WTC11 (cell line): ENCODE measurements at regions not wholly inside any gene's neighbourhood (a gene's known extent, or its start where the extent isn't known, plus 50 kb on each side); places are given as distances from the start of the nearest gene placed in this dataset.

ENCODE experiments used
- ATF1 ChIP-seq: sonication (generic); formaldehyde crosslinking; IDR thresholded peaks from 2 replicates; pipeline ENCODE4 v1.8.1; 2023; ENCODE audit warnings: mild to moderate bottlenecking, moderate library complexity, missing genetic modification reagents
- CBFB ChIP-seq: sonication (generic); formaldehyde crosslinking; IDR thresholded peaks from 2 replicates; pipeline ENCODE4 v1.8.1; 2022; ENCODE audit warnings: mild to moderate bottlenecking, low read depth, missing genetic modification reagents
- CREB1 ChIP-seq: sonication (generic); formaldehyde crosslinking; IDR thresholded peaks from 2 replicates; pipeline ENCODE4 v1.8.0; 2023; ENCODE audit warnings: mild to moderate bottlenecking, missing genetic modification reagents
- FOXP1 ChIP-seq: sonication (generic); formaldehyde crosslinking; IDR thresholded peaks from 2 replicates; pipeline ENCODE4 v1.8.0; 2022; ENCODE audit warnings: missing genetic modification reagents, mild to moderate bottlenecking, moderate library complexity, borderline replicate concordance
- JUN ChIP-seq: sonication (generic); formaldehyde crosslinking; IDR thresholded peaks from 2 replicates; pipeline ENCODE4 v1.8.0; 2023; ENCODE audit warnings: mild to moderate bottlenecking, missing genetic modification reagents
- SMAD3 ChIP-seq: sonication (generic); formaldehyde crosslinking; IDR thresholded peaks from 2 replicates; pipeline ENCODE4 v1.8.0; 2022; ENCODE audit warnings: missing genetic modification reagents, mild to moderate bottlenecking, borderline replicate concordance
- TEAD1 ChIP-seq: sonication (generic); formaldehyde crosslinking; IDR thresholded peaks from 2 replicates; pipeline ENCODE4 v1.8.0; 2022; ENCODE audit warnings: mild to moderate bottlenecking, missing genetic modification reagents
- ZNF232 ChIP-seq: sonication (generic); formaldehyde crosslinking; IDR thresholded peaks from 2 replicates; pipeline ENCODE4 v1.8.0; 2022; ENCODE audit warnings: mild to moderate bottlenecking, missing genetic modification reagents
- TF ChIP-seq, protein P1 (sequence below): fragments of 200-600 bp; IDR thresholded peaks from 2 replicates; pipeline ENCODE4 v1.8.0; 2022; ENCODE audit warnings: antibody characterized with exemption

DNA sequence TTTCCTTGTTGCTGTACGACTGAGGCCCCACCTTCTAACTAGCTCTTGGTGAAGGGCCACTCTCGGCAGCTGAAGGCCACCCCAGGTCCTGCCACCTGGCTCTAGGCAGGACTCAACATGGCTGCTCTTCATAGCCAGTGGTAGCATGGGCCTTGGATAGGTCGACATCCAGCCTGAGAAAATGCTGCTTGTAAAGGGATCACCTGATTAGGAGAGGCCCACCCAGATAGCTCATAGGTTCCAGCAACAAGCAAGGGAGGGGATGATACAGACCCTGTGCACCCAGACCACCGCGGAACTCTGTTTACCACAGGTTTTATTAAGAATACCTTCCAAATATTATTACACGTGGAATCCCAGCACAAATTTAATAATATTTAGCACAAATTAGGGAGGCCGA lies 341.4 kb downstream of the BRD1 start:
- TF ChIP-seq, protein P1, sequence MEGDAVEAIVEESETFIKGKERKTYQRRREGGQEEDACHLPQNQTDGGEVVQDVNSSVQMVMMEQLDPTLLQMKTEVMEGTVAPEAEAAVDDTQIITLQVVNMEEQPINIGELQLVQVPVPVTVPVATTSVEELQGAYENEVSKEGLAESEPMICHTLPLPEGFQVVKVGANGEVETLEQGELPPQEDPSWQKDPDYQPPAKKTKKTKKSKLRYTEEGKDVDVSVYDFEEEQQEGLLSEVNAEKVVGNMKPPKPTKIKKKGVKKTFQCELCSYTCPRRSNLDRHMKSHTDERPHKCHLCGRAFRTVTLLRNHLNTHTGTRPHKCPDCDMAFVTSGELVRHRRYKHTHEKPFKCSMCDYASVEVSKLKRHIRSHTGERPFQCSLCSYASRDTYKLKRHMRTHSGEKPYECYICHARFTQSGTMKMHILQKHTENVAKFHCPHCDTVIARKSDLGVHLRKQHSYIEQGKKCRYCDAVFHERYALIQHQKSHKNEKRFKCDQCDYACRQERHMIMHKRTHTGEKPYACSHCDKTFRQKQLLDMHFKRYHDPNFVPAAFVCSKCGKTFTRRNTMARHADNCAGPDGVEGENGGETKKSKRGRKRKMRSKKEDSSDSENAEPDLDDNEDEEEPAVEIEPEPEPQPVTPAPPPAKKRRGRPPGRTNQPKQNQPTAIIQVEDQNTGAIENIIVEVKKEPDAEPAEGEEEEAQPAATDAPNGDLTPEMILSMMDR = no peak
- TF ChIP-seq CBFB (CRISPR knock-in tag) = no peak
- TF ChIP-seq ZNF232 (CRISPR knock-in tag) = no peak
- TF ChIP-seq CREB1 = no peak
- TF ChIP-seq JUN (CRISPR knock-in tag) = no peak
- no peak for TF ChIP-seq SMAD3 (CRISPR knock-in tag)
- TF ChIP-seq ATF1 = no peak
- no peak for TF ChIP-seq TEAD1 (CRISPR knock-in tag)
- TF ChIP-seq FOXP1 (CRISPR knock-in tag) = no peak
